Astrocyte (in vitro differentiated cells and primary cell): ENCODE measurements at regions not wholly inside any gene's neighbourhood (a gene's known extent, or its start where the extent isn't known, plus 50 kb on each side); places are given as distances from the start of the nearest gene placed in this dataset.
A peak's percentile ranks its signal among the peaks of the same experiment; 100 is the strongest.

ENCODE experiments used
- DNase-seq: peaks from one replicate; pipeline ENCODE4 v3.0.0-alpha.2; 2010; ENCODE audit warnings: low read depth
- FAIRE-seq: peaks from 2 replicates; lab custom pipeline; 2011; peaks lifted over from hg19 to GRCh38; lab: Jason Lieb, UNC
- H2AFZ ChIP-seq: 2 replicates; pipeline ENCODE4 v1.6.0; 2012; ENCODE audit warnings: low read depth, low read length, inconsistent platforms
- H3K27ac ChIP-seq: 2 replicates; pipeline ENCODE4 v1.5.1; 2011; ENCODE audit warnings: low read depth, low read length, inconsistent platforms
- H3K27me3 ChIP-seq: 2 replicates; pipeline ENCODE4 v1.6.0; 2011; ENCODE audit warnings: low read length, inconsistent platforms; ENCODE audit not compliant: insufficient read depth
- H3K36me3 ChIP-seq: 2 replicates; pipeline ENCODE4 v1.5.1; 2011; ENCODE audit warnings: low read length, inconsistent platforms; ENCODE audit not compliant: insufficient read depth
- H3K4me1 ChIP-seq: 2 replicates; pipeline ENCODE4 v1.5.1; 2011; ENCODE audit warnings: low read length, inconsistent platforms; ENCODE audit not compliant: insufficient read depth
- H3K4me2 ChIP-seq: 2 replicates; pipeline ENCODE4 v1.6.0; 2012; ENCODE audit warnings: low read length, inconsistent platforms
- H3K4me3 ChIP-seq: 2 replicates; pipeline ENCODE4 v1.5.1; 2011; ENCODE audit warnings: low read depth, mild to moderate bottlenecking, low read length, inconsistent platforms; ENCODE audit not compliant: insufficient read depth
- H3K79me2 ChIP-seq: 2 replicates; pipeline ENCODE4 v1.6.0; 2012; ENCODE audit warnings: mild to moderate bottlenecking, low read length, inconsistent platforms; ENCODE audit not compliant: insufficient read depth
- H3K9ac ChIP-seq: 2 replicates; pipeline ENCODE4 v1.6.0; 2012; ENCODE audit warnings: mild to moderate bottlenecking, low read length, inconsistent platforms
- H3K9me3 ChIP-seq: 2 replicates; pipeline ENCODE4 v1.5.1; 2012; ENCODE audit warnings: low read depth, mild to moderate bottlenecking, low read length, inconsistent platforms; ENCODE audit not compliant: insufficient read depth
- H4K20me1 ChIP-seq: 2 replicates; pipeline ENCODE4 v1.6.0; 2012; ENCODE audit warnings: low read length, inconsistent platforms; ENCODE audit not compliant: insufficient read depth
- H3K27ac Mint-ChIP-seq: one replicate; pipeline ENCODE4 v1.8.0; 2021; ENCODE audit warnings: mild to moderate bottlenecking, mixed read lengths; ENCODE audit not compliant: unreplicated experiment
- H3K27me3 Mint-ChIP-seq: one replicate; pipeline ENCODE4 v1.8.0; 2021; ENCODE audit warnings: low read depth, mixed read lengths; ENCODE audit not compliant: unreplicated experiment
- H3K36me3 Mint-ChIP-seq: one replicate; pipeline ENCODE4 v1.8.0; 2021; ENCODE audit warnings: low read depth, mixed read lengths; ENCODE audit not compliant: unreplicated experiment
- H3K4me1 Mint-ChIP-seq: one replicate; pipeline ENCODE4 v1.8.0; 2021; ENCODE audit warnings: low read depth, mixed read lengths; ENCODE audit not compliant: unreplicated experiment
- H3K4me3 Mint-ChIP-seq: one replicate; pipeline ENCODE4 v1.8.0; 2021; ENCODE audit warnings: mild to moderate bottlenecking, moderate library complexity, mixed read lengths; ENCODE audit not compliant: unreplicated experiment
- H3K9me3 Mint-ChIP-seq: one replicate; pipeline ENCODE4 v1.8.0; 2021; ENCODE audit warnings: mild to moderate bottlenecking, mixed read lengths; ENCODE audit not compliant: unreplicated experiment
- CTCF ChIP-seq: IDR thresholded peaks from 2 replicates; pipeline ENCODE4 v1.5.1; 2011; ENCODE audit warnings: low read depth, mild to moderate bottlenecking, inconsistent platforms, low read length, moderate library complexity; ENCODE audit not compliant: insufficient read depth
- EZH2 ChIP-seq: IDR thresholded peaks from 2 replicates; pipeline ENCODE4 v1.6.1; 2012; ENCODE audit warnings: mild to moderate bottlenecking, low read length, inconsistent platforms; ENCODE audit not compliant: insufficient read depth

- Histone ChIP-seq H3K9ac (no peak overlapping the region), H3K27ac (no peak overlapping the region), H4K20me1 (no peaks in the 10 kb centered on the region), H3K27me3 (no peaks in the 10 kb centered on the region), H3K9me3 (no peaks in the 10 kb centered on the region), H3K79me2 (no peaks in the 10 kb centered on the region), H2AFZ (no peak overlapping the region), H3K4me3 (no peak overlapping the region), H3K36me3 (no peaks in the 10 kb centered on the region), H3K4me1 (peaks cover 4% of the 10 kb centered on the region), H3K4me2 (no peak overlapping the region)
- TF ChIP-seq EZH2 = no peak
- FAIRE-seq (no peak), DNase-seq (peak; percentile 10)
- Mint-ChIP-seq H3K36me3 (no peaks in the 10 kb centered on the region), H3K27ac (no peak overlapping the region), H3K4me3 (no peak overlapping the region), H3K27me3 (no peaks in the 10 kb centered on the region), H3K4me1 (peaks cover 5% of the 10 kb centered on the region), H3K9me3 (no peaks in the 10 kb centered on the region)
These were observed 309.2 kb upstream of the MAP3K7 start for GRCh38 chr6:90896075-90896547.

- Mint-ChIP-seq H3K27ac (no peak overlapping the region), H3K9me3 (no peaks in the 10 kb centered on the region), H3K4me1 (peaks cover 11% of the 10 kb centered on the region), H3K36me3 (no peaks in the 10 kb centered on the region), H3K27me3 (no peaks in the 10 kb centered on the region), H3K4me3 (no peak overlapping the region)
- no peaks in the 10 kb centered on the region for H3K79me2 ChIP-seq
- no peaks in the 10 kb centered on the region for H4K20me1 ChIP-seq
- no peak overlapping the region for H3K9ac ChIP-seq
- peaks cover 7% of the 10 kb centered on the region for H3K4me1 ChIP-seq
- TF ChIP-seq CTCF = no peak
- TF ChIP-seq EZH2 = no peak
- H3K4me3 ChIP-seq = no peak overlapping the region
- H3K4me2 ChIP-seq = no peak overlapping the region
- no peaks in the 10 kb centered on the region for H3K27me3 ChIP-seq
- no peaks in the 10 kb centered on the region for H3K36me3 ChIP-seq
- FAIRE-seq (no peak), DNase-seq (no peak)
- no peak overlapping the region for H3K27ac ChIP-seq
- no peak overlapping the region for H2AFZ ChIP-seq
- no peaks in the 10 kb centered on the region for H3K9me3 ChIP-seq
These were observed 308.6 kb upstream of the MAP3K7 start for GRCh38 chr6:90895299-90896074.

GRCh38 chr6:90894285-90895130, 307.6 kb upstream of the MAP3K7 start:
- no peaks in the 10 kb centered on the region for H3K36me3 ChIP-seq
- H3K79me2 ChIP-seq = no peaks in the 10 kb centered on the region
- TF ChIP-seq CTCF (no peak), EZH2 (no peak)
- no peak for DNase-seq
- H3K27ac ChIP-seq = no peak overlapping the region
- no peak overlapping the region for H2AFZ ChIP-seq
- H3K27me3 Mint-ChIP-seq = no peaks in the 10 kb centered on the region
- H3K36me3 Mint-ChIP-seq = no peaks in the 10 kb centered on the region
- no peak overlapping the region for H3K9ac ChIP-seq
- peaks cover 15% of the 10 kb centered on the region for H3K4me1 Mint-ChIP-seq
- no peaks in the 10 kb centered on the region for H3K9me3 ChIP-seq
- no peaks in the 10 kb centered on the region for H3K9me3 Mint-ChIP-seq
- no peak overlapping the region for H3K4me3 ChIP-seq
- no peaks in the 10 kb centered on the region for H3K27me3 ChIP-seq
- no peaks in the 10 kb centered on the region for H4K20me1 ChIP-seq
- peaks cover 7% of the 10 kb centered on the region for H3K4me1 ChIP-seq
- FAIRE-seq = no peak
- no peak overlapping the region for H3K27ac Mint-ChIP-seq
- no peak overlapping the region for H3K4me3 Mint-ChIP-seq
- H3K4me2 ChIP-seq = no peak overlapping the region
